ENCODE measurements at regions not wholly inside any gene's neighbourhood (a gene's known extent, or its start where the extent isn't known, plus 50 kb on each side); places are given as distances from the start of the nearest gene placed in this dataset.

GRCh38 chr3:23686519-23686918 lies 119.2 kb upstream of the UBE2E1 start:
- Histone ChIP-seq H3K9ac (replicated peaks; ENCODE audit: extremely low read depth, insufficient read depth, low read length) (no peak overlapping the region), H3K4me2 (ENCODE audit: insufficient read depth, low read length) (no peak overlapping the region), H3K9me1 (replicated peaks; ENCODE audit: control insufficient read depth, extremely low read depth, insufficient read depth, low read length) (no peaks in the 10 kb centered on the region), H3K4me3 (replicated peaks in 1 of 3; ENCODE audit: insufficient read depth in 1 of 3, low read depth in 1 of 3, low read length in 3 of 3) (no peak overlapping the region), H2AFZ (ENCODE audit: low read depth, low read length) (no peak overlapping the region), H3K27ac (ENCODE audit: insufficient read depth, low read depth, low read length) (peak overlapping the region; percentile 0), H3K79me2 (ENCODE audit: control insufficient read depth, insufficient read depth, low read length) (no peaks in the 10 kb centered on the region), H3K27me3 (ENCODE audit: control insufficient read depth in 2 of 2, insufficient read depth in 2 of 2, low read length in 2 of 2) (no peaks in the 10 kb centered on the region), H3K4me1 (ENCODE audit: control insufficient read depth, extremely low read depth, insufficient read depth, low read length) (peaks cover 12% of the 10 kb centered on the region), H3K36me3 (ENCODE audit: control insufficient read depth in 2 of 2, extremely low read depth in 1 of 2, insufficient read depth in 2 of 2, low read length in 2 of 2) (no peaks in the 10 kb centered on the region), H4K20me1 (replicated peaks; ENCODE audit: control insufficient read depth, extremely low read depth, insufficient read depth, low read length) (no peaks in the 10 kb centered on the region), H3K9me3 (replicated peaks; ENCODE audit: control insufficient read depth, insufficient read depth, low read length) (no peaks in the 10 kb centered on the region)
- FAIRE-seq (no peak), DNase-seq (ENCODE audit: low read depth, low spot score) (no peak)
- ChIA-PET POLR2A (no interaction called here), CTCF (interaction anchor here (0.9 to 1.0 kb wide), 2 partner anchors 37 to 74 kb away, joined by 3 to 5 read pairs; no protein-coding TSS in a partner anchor)
- TF ChIP-seq MYC (IDR thresholded peaks at IDR 0.05; ENCODE audit: low read depth, low read length) (no peak), POLR2A (IDR thresholded peaks at IDR 0.05; ENCODE audit: low read depth, low read length) (no peak), FOS (IDR thresholded peaks at IDR 0.05; ENCODE audit: borderline replicate concordance, insufficient read depth, low read length) (no peak), POLR2AphosphoS5 (IDR thresholded peaks at IDR 0.05; ENCODE audit: insufficient read depth, low read depth, low read length) (no peak), CTCF (IDR thresholded peaks at IDR 0.05; ENCODE audit: extremely low read depth in 1 of 2, insufficient read depth in 1 of 2, low read depth in 1 of 2, low read length in 2 of 2) (no peak), GATA2 (IDR thresholded peaks at IDR 0.05; ENCODE audit: insufficient read depth, insufficient read length, low read depth, low read length) (no peak), MAX (IDR thresholded peaks at IDR 0.05; ENCODE audit: insufficient read depth, insufficient read length) (no peak), JUN (IDR thresholded peaks at IDR 0.05; ENCODE audit: borderline replicate concordance, insufficient read depth, insufficient read length, low read depth) (no peak), EZH2 (IDR thresholded peaks at IDR 0.05; ENCODE audit: borderline replicate concordance, low read depth, low read length, severe bottlenecking) (no peak)
- intact Hi-C loops (cut with micrococcal nuclease) (no loop called here), dilution Hi-C loops (cut with MboI; ENCODE audit: extremely low pct_ligation_motif_present, low sequenced_read_pairs) (no loop called here)
- BruUV-seq (replicated peaks) = no TSS peak

Data from endothelial cell of umbilical vein (primary cell).